Stimulated activated CD8-positive, alpha-beta memory T cell treated with anti-CD3 and anti-CD28 coated beads, Interleukin-7, amount 100 ng/mL, for 1 hour (primary cell): ENCODE measurements at regions not wholly inside any gene's neighbourhood (a gene's known extent, or its start where the extent isn't known, plus 50 kb on each side); places are given as distances from the start of the nearest gene placed in this dataset.

Source experiments
- DNase-seq, 2 donors: peaks; one replicate each; pipeline ENCODE4 v3.0.0-alpha.2; 2020; ENCODE audit warnings: low read depth in 2 of 2

- no peak for DNase-seq
Observed at GRCh38 chr9:110058304-110058953, 149.5 kb downstream of the C9orf152 start.

- no peak for DNase-seq
Observed at GRCh38 chr9:110059461-110059860, 148.5 kb downstream of the C9orf152 start.

DNA sequence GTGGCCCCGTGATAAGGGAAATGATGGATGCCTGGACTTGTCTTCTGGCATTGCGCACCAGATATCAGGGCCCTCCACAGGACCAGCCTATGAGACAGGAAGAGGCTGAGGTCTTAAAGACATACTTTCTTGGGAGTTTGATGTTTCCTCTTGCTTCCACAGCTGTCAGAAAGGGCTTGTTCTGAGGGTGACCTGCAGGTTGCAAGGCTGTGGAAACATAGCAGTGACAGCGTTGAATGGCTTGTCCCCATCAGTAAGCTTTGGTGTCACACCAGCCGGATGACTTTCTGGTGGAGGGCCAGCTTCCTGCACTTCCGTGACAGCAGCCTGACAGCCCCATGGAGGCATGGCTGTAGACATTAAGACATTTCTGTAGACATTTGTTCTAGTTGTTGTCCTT is 143.2 kb downstream of the C9orf152 start:
- no peak for DNase-seq

- no peak for DNase-seq
Observed at GRCh38 chr9:110065532-110065931, 142.4 kb downstream of the C9orf152 start.

DNA sequence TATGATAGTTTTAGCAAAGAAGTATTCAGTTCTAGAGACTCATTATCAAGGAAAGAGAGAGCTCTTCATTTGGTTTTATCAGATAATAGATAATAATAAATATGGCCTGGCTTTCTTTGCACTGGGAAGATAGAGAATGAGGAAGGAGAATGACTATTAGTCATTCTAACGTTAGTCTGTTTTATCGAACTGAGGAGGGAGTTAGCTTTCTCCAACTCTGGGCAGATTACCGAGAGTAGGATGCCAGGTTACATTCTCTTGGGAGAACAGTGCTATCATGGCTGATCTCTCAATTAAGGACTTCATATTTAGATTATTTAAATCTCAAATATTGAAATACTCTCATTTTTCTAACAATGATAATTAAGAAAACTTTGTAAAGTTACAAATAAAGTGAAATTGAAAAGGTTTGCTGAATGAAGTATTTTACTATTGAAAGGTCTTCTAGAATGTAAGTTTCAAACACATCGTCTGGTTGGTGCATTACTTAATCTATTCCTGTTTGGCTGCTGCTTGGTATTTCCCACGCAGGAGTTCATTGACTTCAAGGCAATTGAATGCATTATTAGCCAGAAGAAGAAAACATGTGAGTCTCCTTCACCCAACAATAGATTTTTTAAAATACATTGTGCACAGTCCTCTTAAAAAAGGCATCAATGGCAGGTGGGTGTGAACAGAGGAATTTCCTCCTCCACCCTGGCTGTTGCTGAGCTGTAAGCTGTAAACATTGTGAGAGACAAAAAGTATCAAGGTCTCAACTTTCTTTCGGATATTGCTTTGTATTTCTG is 140.8 kb downstream of the C9orf152 start:
- DNase-seq: no peak

- DNase-seq: no peak
Observed at GRCh38 chr9:110068212-110068611, 139.7 kb downstream of the C9orf152 start.

DNA sequence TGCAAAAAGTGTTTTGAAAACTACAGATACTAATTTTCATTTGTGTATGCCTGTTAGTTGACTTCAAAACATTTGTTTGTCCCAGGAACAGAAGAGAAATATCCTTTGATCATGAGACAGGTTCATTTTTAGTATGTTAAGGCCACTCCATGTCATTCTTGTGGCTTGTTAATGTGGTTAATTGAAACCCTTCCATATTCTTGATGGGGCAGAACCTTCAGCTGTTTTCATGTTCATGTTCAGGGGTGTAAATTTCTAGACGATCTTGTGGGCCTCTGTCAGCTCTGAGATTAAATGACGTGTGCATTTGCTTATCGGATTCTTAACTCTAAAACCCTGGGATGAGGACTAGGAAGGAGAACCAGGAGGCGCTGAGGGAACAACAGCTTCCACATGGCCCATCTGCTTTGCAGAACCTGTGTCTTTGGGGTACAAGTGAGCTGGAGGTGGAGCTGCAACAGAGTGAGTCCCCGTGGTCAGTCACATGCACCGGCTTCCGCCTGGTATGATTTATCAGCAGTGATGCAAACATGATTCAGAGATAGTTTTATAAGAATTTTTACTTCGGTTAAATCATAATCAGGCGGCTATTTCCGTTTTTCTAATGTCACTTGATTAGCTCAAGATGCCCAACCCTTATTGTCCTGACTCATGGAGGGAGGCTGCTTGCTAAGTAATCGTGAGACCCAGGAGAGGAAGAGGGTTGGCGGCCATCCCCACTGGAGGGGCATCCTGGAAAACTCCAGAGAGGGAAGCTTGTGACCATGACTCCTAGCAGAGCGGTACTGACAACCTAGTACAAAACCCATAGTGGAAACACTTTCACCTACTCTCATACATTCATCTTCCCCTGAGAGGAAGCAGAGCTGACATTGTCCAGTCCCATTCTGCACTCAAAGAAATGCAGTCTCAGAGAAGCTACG is 138.4 kb downstream of the C9orf152 start:
- DNase-seq: no peak

DNA sequence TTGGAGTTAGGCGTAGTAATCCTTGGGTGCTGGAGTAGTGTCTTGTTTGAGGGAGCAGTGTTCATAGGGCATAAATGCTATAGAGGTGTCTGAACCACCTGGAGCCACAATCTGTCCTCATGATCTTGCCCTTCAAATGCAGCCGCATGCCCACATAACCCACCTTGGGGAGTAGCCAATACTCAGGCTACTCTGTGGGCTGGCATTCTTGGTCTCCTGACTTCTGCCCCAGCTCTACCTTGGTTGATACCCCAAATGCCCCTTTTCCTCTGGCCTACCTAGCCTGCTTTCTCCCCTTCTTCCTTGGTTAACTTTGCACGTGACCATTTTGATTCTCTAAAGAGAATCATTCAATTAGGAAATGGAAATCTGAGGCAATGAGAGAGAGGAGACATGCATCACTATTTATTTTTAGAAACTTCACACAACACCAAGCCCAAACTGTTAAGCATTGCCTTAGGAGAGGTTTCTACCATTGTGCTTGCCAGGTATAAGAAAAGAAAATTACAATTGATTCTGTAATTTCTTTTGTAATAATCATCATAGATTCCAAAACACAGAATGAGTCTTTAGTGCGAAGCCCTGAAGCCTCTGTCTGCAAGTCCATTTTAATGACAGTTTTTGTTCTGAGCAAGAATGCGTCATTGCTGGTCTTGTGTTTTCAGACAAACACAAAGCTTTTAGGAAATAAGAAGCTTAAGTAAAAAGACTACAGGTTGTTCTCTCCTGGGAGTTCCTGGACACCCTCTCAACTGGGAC is 135.2 kb downstream of the C9orf152 start:
- DNase-seq: no peak

DNA sequence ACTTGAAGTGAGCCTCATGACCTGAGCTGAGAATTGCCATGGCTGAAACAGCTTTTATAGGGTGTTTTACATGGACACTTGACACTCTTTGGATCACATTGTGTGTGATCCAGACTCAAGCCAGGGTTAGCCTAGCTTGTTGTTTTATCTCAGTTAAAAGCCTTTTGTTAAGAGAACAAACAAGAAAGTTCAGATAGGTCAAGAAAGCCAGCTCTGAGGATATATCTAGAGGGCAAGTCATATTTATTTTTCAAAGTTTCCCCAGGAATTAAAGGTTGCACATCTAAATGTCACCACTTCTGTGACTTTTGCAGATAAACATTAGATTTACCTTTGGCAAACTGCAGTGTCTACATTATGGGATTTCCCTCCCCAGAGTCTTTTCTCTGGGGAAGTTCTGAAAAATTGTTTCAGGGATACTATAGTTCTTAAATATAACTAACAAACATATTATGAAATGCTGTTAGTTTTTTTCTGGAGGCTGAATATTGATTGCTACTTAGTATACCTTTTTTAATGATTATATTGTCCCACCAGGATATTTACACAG is 134.5 kb downstream of the C9orf152 start:
- DNase-seq: no peak

GRCh38 chr9:110076894-110077725 is 130.8 kb downstream of the C9orf152 start:
- no peak for DNase-seq

- DNase-seq: no peak
Observed at GRCh38 chr9:110077925-110078324, 130.0 kb downstream of the C9orf152 start.

- DNase-seq: no peak
Observed at GRCh38 chr9:110078604-110079003, 129.4 kb downstream of the C9orf152 start.

GRCh38 chr9:110081395-110081794 is 126.6 kb downstream of the C9orf152 start:
- DNase-seq: no peak

DNA sequence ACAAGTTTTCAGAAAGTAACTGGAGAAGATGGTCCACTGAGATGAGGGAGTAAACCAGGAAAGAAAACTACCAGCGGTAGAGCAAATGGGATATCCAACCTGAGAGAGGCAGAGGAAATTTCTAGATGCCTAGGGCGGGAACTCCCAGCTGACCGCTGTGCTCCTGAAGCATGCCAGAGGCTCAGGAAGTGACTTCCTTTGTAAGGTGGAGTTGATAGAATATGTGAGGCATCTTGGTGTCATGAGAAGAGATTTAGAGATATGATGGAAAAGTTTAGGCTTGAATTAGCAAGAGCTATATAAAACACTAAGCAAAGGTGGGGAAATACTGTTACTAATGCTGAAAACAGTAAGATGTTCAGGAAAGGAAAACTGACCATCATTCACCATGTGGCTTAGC is 124.1 kb downstream of the C9orf152 start:
- no peak for DNase-seq

- DNase-seq: no peak
Observed at GRCh38 chr9:110086537-110086936, 121.4 kb downstream of the C9orf152 start.

- no peak for DNase-seq
Observed at GRCh38 chr9:110087605-110088004, 120.4 kb downstream of the C9orf152 start.

DNA sequence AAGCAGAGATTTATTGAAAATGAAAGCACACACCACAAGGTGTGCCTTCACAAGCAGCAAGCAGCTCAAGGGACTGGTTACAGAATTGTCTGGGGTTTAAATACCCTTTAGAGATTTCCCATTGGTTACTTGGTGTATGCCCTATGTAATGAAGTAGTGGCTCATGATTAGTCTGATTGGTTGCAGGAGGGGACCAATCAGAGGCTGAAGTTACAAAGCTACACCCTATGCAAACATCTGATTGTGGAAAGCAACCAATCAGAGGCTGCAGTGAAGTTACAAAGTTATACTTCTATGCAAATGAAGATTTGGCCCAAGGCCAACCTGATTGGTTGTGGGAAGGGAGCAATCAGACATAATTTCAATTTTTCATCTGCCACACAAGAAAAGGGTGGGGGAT is 119.9 kb downstream of the C9orf152 start:
- DNase-seq: no peak

DNA sequence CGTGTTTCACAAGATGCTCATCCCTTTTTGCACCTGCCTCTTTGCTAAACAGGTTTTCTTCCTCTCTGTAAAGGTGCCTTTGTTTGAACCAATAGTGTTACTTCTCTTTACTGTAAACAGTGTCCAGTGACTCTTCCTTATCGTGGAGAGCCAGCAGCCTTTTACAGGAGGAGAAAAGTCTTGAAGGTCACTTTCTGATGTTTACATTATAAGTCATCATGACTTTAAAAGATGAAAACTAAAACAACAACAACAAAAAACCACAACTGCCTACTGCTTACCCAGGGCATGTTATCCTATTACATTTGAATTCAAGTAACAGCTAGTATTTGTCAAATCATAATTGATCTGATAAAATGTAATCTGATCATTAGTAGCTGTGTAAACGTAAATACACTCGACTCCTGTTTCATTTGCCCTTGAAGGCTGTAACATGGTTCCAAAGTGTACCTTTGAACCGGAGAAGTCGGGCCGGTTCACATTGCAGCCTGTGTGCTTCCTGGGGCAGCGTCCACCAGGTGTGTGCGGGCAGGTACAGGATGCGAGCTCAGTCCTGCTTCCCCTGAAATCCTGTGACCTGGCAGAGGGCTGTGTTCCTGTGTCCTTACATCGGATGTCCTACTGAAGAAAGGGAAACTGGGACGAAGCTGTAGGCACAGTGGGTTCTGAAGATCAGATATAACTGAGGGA is 118.1 kb downstream of the C9orf152 start:
- no peak for DNase-seq

- DNase-seq: no peak
Observed at GRCh38 chr9:110092792-110093191, 115.2 kb downstream of the C9orf152 start.

DNA sequence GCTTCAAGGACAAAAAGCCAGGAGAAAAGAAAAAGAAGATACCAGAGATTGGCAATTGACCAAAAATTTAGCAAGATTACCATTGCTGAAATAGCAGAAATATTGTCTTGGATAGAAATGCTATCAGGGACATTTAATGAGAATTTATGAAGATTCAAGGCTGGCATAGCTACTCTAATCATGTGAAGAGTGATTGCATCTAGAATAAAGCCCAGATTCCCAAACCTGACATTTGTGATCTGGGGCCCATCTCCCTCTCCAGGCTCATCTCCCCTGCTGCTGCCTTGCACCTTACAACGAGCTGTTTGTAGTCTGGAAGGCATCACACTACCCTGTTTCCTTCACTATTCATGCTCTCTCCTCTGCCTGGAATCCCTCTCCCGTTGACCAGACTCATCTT is 114.5 kb downstream of the C9orf152 start:
- DNase-seq: no peak
